ENCODE measurements at regions not wholly inside any gene's neighbourhood (a gene's known extent, or its start where the extent isn't known, plus 50 kb on each side); places are given as distances from the start of the nearest gene placed in this dataset.
A peak's percentile ranks its signal among the peaks of the same experiment; 100 is the strongest.
"Not testable (repeated sequence)": the region's sequence is repeated elsewhere in the genome, so short reads cannot be mapped to it uniquely, and the experiment has no call there.

GRCh38 chr4:133268205-133268604 lies 119.1 kb downstream of the PCDH10 start:
- no peak for DNase-seq (ENCODE audit: low spot score)
- ChIA-PET CTCF (no interaction called here), POLR2A (no interaction called here)

GRCh38 chr4:133267506-133267905 lies 118.4 kb downstream of the PCDH10 start:
- CTCF ChIA-PET, H3K4me3 Mint-ChIP-seq, POLR2A ChIA-PET: not testable (repeated sequence)

More at GRCh38 chr4:133268205-133268604, 119.1 kb downstream of the PCDH10 start:
- H3K9me3 Mint-ChIP-seq: no peaks in the 10 kb centered on the region
- peaks cover 23% of the 10 kb centered on the region for H3K4me1 Mint-ChIP-seq
- ATAC-seq: no peak
- TF ChIP-seq ELF4 (CRISPR knock-in tag; IDR thresholded peaks at IDR 0.05; ENCODE audit: low read depth): no peak
- no peak for TF ChIP-seq USF1 (CRISPR knock-in tag; IDR thresholded peaks at IDR 0.05)
- no peak for TF ChIP-seq PRRX2 (CRISPR knock-in tag; IDR thresholded peaks at IDR 0.05)
- H3K27ac Mint-ChIP-seq: no peak overlapping the region
- H3K27me3 Mint-ChIP-seq (ENCODE audit: low read depth): no peaks in the 10 kb centered on the region
- no peaks in the 10 kb centered on the region for H3K36me3 Mint-ChIP-seq
- H3K4me3 Mint-ChIP-seq: no peak overlapping the region

GRCh38 chr4:133266966-133267365 lies 117.9 kb downstream of the PCDH10 start:
- H3K9me3 Mint-ChIP-seq; H3K27me3 Mint-ChIP-seq (ENCODE audit: low read depth); H3K27ac Mint-ChIP-seq; DNase-seq (ENCODE audit: low spot score); POLR2A ChIA-PET; ATAC-seq; H3K36me3 Mint-ChIP-seq; H3K4me3 Mint-ChIP-seq; CTCF ChIA-PET: not testable (repeated sequence)
- peaks cover 23% of the 10 kb centered on the region for H3K4me1 Mint-ChIP-seq

More at GRCh38 chr4:133267506-133267905, 118.4 kb downstream of the PCDH10 start:
- H3K27me3 Mint-ChIP-seq (ENCODE audit: low read depth); H3K27ac Mint-ChIP-seq; ATAC-seq; H3K36me3 Mint-ChIP-seq; H3K9me3 Mint-ChIP-seq; DNase-seq (ENCODE audit: low spot score): not testable (repeated sequence)
- H3K4me1 Mint-ChIP-seq: peaks cover 23% of the 10 kb centered on the region

GRCh38 chr4:133264251-133264650 lies 115.2 kb downstream of the PCDH10 start:
- H3K4me3 Mint-ChIP-seq; DNase-seq (ENCODE audit: low spot score); H3K9me3 Mint-ChIP-seq; CTCF ChIA-PET; H3K4me1 Mint-ChIP-seq; H3K27ac Mint-ChIP-seq; ATAC-seq; H3K36me3 Mint-ChIP-seq; H3K27me3 Mint-ChIP-seq (ENCODE audit: low read depth): not testable (repeated sequence)
- POLR2A ChIA-PET: interaction anchor here (0.6 kb wide), 1 partner anchor 433 kb away, joined by 3 read pairs; no protein-coding TSS in a partner anchor

GRCh38 chr4:133263104-133263503 lies 114.0 kb downstream of the PCDH10 start:
- TF ChIP-seq ZNF671 (CRISPR knock-in tag; IDR thresholded peaks at IDR 0.05): no peak
- TF ChIP-seq PRRX2 (CRISPR knock-in tag; IDR thresholded peaks at IDR 0.05): no peak
- TF ChIP-seq FOXP1 (CRISPR knock-in tag; IDR thresholded peaks at IDR 0.05; ENCODE audit: borderline replicate concordance): no peak
- no peak for TF ChIP-seq MXD4 (CRISPR knock-in tag; IDR thresholded peaks at IDR 0.05; ENCODE audit: borderline replicate concordance)
- no peak for TF ChIP-seq ATF1 (CRISPR knock-in tag; IDR thresholded peaks at IDR 0.05)
- no peak for TF ChIP-seq E2F5 (CRISPR knock-in tag; IDR thresholded peaks at IDR 0.05)
- no peak for TF ChIP-seq SOX15 (CRISPR knock-in tag; IDR thresholded peaks at IDR 0.05)
- TF ChIP-seq ETV6 (CRISPR knock-in tag; IDR thresholded peaks at IDR 0.05): no peak
- no peak for TF ChIP-seq STAT6 (CRISPR knock-in tag; conservative IDR thresholded peaks at IDR 0.05; ENCODE audit: low read depth)
- ATAC-seq (peak; percentile 79), DNase-seq (ENCODE audit: low spot score) (no peak)
- Mint-ChIP-seq H3K27me3 (ENCODE audit: low read depth) (no peaks in the 10 kb centered on the region), H3K4me3 (no peak overlapping the region), H3K4me1 (peaks cover 11% of the 10 kb centered on the region), H3K27ac (peak overlapping the region; percentile 94), H3K9me3 (no peaks in the 10 kb centered on the region), H3K36me3 (no peaks in the 10 kb centered on the region)
- ChIA-PET POLR2A (no interaction called here), CTCF (interaction anchor here (1.5 to 1.7 kb wide), 2 partner anchors 112 to 116 kb away, joined by 6 read pairs; no protein-coding TSS in a partner anchor)

All from WTC11 (cell line).